Neural cell (in vitro differentiated cells): ENCODE measurements at regions not wholly inside any gene's neighbourhood (a gene's known extent, or its start where the extent isn't known, plus 50 kb on each side); places are given as distances from the start of the nearest gene placed in this dataset.

Source experiments
- H2AFZ ChIP-seq: fragments of 200-600, 300-800 bp; sonication (generic), shearing (Covaris generic); 2 replicates; pipeline ENCODE4 v1.6.0; 2014; ENCODE audit warnings: low read depth, mild to moderate bottlenecking, antibody characterized with exemption, low read length, moderate library complexity
- H3F3A ChIP-seq: fragments of 200-600 bp; shearing (Covaris generic); 2 replicates; pipeline ENCODE4 v1.6.1; 2016; ENCODE audit warnings: mild to moderate bottlenecking, moderate library complexity, mixed read lengths, antibody characterized with exemption, low read length; ENCODE audit not compliant: insufficient read depth, poor library complexity, severe bottlenecking
- H3K27ac ChIP-seq: fragments of 200-600, 300-800 bp; sonication (generic), shearing (Covaris generic); 2 replicates; pipeline ENCODE4 v1.5.1; 2014; ENCODE audit warnings: mild to moderate bottlenecking, low read length, moderate library complexity
- H3K27me3 ChIP-seq: fragments of 300-800, 200-600 bp; sonication (generic), shearing (Covaris generic); 2 replicates; pipeline ENCODE4 v1.6.0; 2014; ENCODE audit warnings: mild to moderate bottlenecking, low read depth, low read length, moderate library complexity; ENCODE audit not compliant: insufficient read depth
- H3K36me3 ChIP-seq: fragments of 300-800, 200-600 bp; sonication (generic), shearing (Covaris generic); 2 replicates; pipeline ENCODE4 v1.5.1; 2014; ENCODE audit warnings: mild to moderate bottlenecking, antibody characterized with exemption, low read length, moderate library complexity; ENCODE audit not compliant: insufficient read depth
- H3K4me2 ChIP-seq: fragments of 300-800, 200-600 bp; sonication (generic), shearing (Covaris generic); 2 replicates; pipeline ENCODE4 v1.6.0; 2014; ENCODE audit warnings: mild to moderate bottlenecking, low read length
- H3K4me3 ChIP-seq: fragments of 300-800, 200-600 bp; sonication (generic), shearing (Covaris generic); 2 replicates; pipeline ENCODE4 v1.5.1; 2014; ENCODE audit warnings: mild to moderate bottlenecking, low read length, moderate library complexity
- H3K79me2 ChIP-seq: fragments of 200-600 bp; shearing (Covaris generic); replicated peaks from 2 replicates; pipeline ENCODE4 v1.6.0; 2014; ENCODE audit warnings: mild to moderate bottlenecking, low read length, moderate library complexity; ENCODE audit not compliant: insufficient read depth
- H3K9ac ChIP-seq: fragments of 300-800, 200-600 bp; sonication (generic), shearing (Covaris generic); 2 replicates; pipeline ENCODE4 v1.6.1; 2016; ENCODE audit warnings: mild to moderate bottlenecking, low read length, mixed read lengths
- H3K9me2 ChIP-seq: fragments of 200-600 bp; shearing (Covaris generic); 2 replicates; pipeline ENCODE4 v1.6.1; 2016; ENCODE audit warnings: mild to moderate bottlenecking, low read length, mixed read lengths; ENCODE audit not compliant: insufficient read depth
- H3K9me3 ChIP-seq: fragments of 200-600, 300-800 bp; sonication (generic), shearing (Covaris generic); 2 replicates; pipeline ENCODE4 v1.6.1; 2016; ENCODE audit warnings: mild to moderate bottlenecking, mixed run types, low read length, moderate library complexity, mixed read lengths
- H4K20me1 ChIP-seq: fragments of 200-600 bp; shearing (Covaris generic); 2 replicates; pipeline ENCODE4 v1.6.1; 2016; ENCODE audit warnings: mild to moderate bottlenecking, mixed run types; ENCODE audit not compliant: insufficient read depth
- CTCF ChIP-seq: fragments of 450-650 bp; IDR thresholded peaks from 2 replicates; pipeline ENCODE4 v1.5.1; 2014; ENCODE audit warnings: antibody characterized with exemption, mild to moderate bottlenecking, moderate library complexity; ENCODE audit not compliant: poor library complexity, severe bottlenecking
- EP300 ChIP-seq: fragments of 450-650 bp; conservative IDR thresholded peaks from 2 replicates; pipeline ENCODE4 v1.6.1; 2014; ENCODE audit warnings: antibody characterized with exemption, mild to moderate bottlenecking, moderate library complexity; ENCODE audit not compliant: poor library complexity, severe bottlenecking
- EZH2 ChIP-seq: fragments of 200-600, 300-800 bp; shearing (Covaris generic), sonication (generic); IDR thresholded peaks from 2 replicates; pipeline ENCODE4 v1.6.1; 2014; ENCODE audit warnings: antibody characterized with exemption, low read length, borderline replicate concordance, mild to moderate bottlenecking; ENCODE audit not compliant: insufficient read depth, poor library complexity, severe bottlenecking
- MXI1 ChIP-seq: fragments of 450-650 bp; conservative IDR thresholded peaks from 2 replicates; pipeline ENCODE4 v1.6.1; 2014; ENCODE audit warnings: antibody characterized with exemption, mild to moderate bottlenecking; ENCODE audit not compliant: poor library complexity, severe bottlenecking
- POLR2AphosphoS5 ChIP-seq: IDR thresholded peaks from 2 replicates; pipeline ENCODE4 v1.6.1; 2012
- RAD21 ChIP-seq: fragments of 450-650 bp; conservative IDR thresholded peaks from 2 replicates; pipeline ENCODE4 v1.6.1; 2014; ENCODE audit warnings: antibody characterized with exemption, mild to moderate bottlenecking, moderate library complexity
- REST ChIP-seq: IDR thresholded peaks from 2 replicates; pipeline ENCODE4 v1.6.1; 2012; ENCODE audit warnings: borderline replicate concordance
- SMC3 ChIP-seq: fragments of 450-650 bp; conservative IDR thresholded peaks from 2 replicates; pipeline ENCODE4 v1.6.1; 2014; ENCODE audit warnings: antibody characterized with exemption, mild to moderate bottlenecking, moderate library complexity; ENCODE audit not compliant: poor library complexity
- TAF1 ChIP-seq: IDR thresholded peaks from 2 replicates; pipeline ENCODE4 v1.6.1; 2012; ENCODE audit warnings: low read depth

DNA sequence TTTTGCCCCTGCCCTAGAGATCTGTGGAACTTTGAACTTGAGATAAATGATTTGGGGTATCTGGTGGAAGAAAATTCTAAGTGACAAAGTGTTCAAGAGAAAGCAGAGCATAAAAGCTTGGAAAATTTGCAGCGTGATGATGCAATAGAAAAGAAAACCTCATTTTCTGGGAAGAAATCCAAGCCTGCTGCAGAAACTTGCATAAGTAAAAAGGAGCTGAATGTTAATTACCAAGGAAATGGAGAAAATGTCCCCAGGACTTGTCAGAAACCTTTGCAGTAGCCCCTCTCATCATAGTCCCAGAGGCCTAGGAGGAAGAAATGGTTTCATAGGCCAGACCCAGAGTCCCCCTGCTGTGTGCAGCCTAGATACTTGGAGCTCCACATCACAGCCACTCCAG lies 686.9 kb downstream of the FAM181B start:
- no peak overlapping the region for H2AFZ ChIP-seq
- no peak overlapping the region for H3K27ac ChIP-seq
- H3K9me2 ChIP-seq, result no peaks in the 10 kb centered on the region
- no peaks in the 10 kb centered on the region for H3K79me2 ChIP-seq
- H3K4me2 ChIP-seq, result no peak overlapping the region
- H3K36me3 ChIP-seq, result no peaks in the 10 kb centered on the region
- H3K9ac ChIP-seq, result no peak overlapping the region
- no peaks in the 10 kb centered on the region for H3K27me3 ChIP-seq
- TF ChIP-seq EZH2 (no peak), REST (no peak), EP300 (no peak), RAD21 (no peak), CTCF (no peak), POLR2AphosphoS5 (no peak), TAF1 (no peak), MXI1 (no peak), SMC3 (no peak)
- no peaks in the 10 kb centered on the region for H4K20me1 ChIP-seq
- H3K9me3 ChIP-seq, result no peaks in the 10 kb centered on the region
- no peaks in the 10 kb centered on the region for H3F3A ChIP-seq
- no peak overlapping the region for H3K4me3 ChIP-seq

DNA sequence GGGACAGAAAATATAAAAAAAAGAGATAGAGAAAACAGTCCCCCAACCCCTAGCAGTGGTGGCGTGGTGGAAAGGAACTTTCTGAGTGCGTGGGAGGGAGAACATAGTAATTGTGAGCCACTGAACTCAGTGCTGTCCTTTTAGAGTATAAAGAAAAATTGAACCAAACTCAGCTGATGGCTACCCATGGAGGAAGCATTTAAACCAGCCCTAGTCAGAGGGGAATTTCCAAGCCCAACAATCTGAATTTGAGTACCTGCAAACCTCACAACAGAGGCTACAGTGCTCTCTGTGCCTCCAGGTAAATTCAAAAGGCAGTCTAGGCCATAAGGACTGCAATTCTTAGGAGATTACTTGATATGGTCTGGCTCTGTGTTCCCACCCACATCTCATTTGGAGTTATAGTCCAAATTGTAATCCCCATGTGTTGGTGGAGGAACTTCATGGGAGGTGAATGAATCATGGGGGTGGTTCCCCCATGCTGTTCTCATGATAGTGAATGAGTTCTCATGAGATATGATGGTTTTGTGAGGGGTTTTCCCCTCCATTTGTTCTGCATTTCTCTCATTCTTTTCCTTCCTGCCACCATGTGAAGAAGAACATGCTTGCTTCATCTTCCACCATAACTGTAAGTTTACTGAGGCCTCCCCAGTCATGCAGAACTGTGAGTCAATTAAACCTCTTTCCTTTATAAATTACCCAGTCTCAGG lies 687.8 kb downstream of the FAM181B start:
- no peak overlapping the region for H3K27ac ChIP-seq
- no peak for TF ChIP-seq SMC3
- no peak for TF ChIP-seq RAD21
- TF ChIP-seq REST, result no peak
- TF ChIP-seq EZH2, result no peak
- no peak for TF ChIP-seq TAF1
- no peak for TF ChIP-seq EP300
- no peak for TF ChIP-seq MXI1
- no peak for TF ChIP-seq POLR2AphosphoS5
- no peak for TF ChIP-seq CTCF
- no peaks in the 10 kb centered on the region for H3K9me2 ChIP-seq
- no peak overlapping the region for H3K9ac ChIP-seq
- H3K9me3 ChIP-seq, result no peaks in the 10 kb centered on the region
- no peaks in the 10 kb centered on the region for H3K79me2 ChIP-seq
- no peaks in the 10 kb centered on the region for H3K27me3 ChIP-seq
- H2AFZ ChIP-seq, result no peak overlapping the region
- no peaks in the 10 kb centered on the region for H4K20me1 ChIP-seq
- H3K36me3 ChIP-seq, result no peaks in the 10 kb centered on the region
- no peak overlapping the region for H3K4me3 ChIP-seq
- no peak overlapping the region for H3K4me2 ChIP-seq
- H3F3A ChIP-seq, result no peaks in the 10 kb centered on the region
